ENCODE measurements at regions not wholly inside any gene's neighbourhood (a gene's known extent, or its start where the extent isn't known, plus 50 kb on each side); places are given as distances from the start of the nearest gene placed in this dataset.

GRCh38 chr10:111367531-111367930 lies 290.7 kb downstream of the ADRA2A start:
- Histone ChIP-seq H3K4me3 (no peak overlapping the region), H3K9me3 (no peaks in the 10 kb centered on the region)
- intact Hi-C loops (cut with DNase I) = loop anchor here in 1 of 2 donors (10.0 kb wide), 1 partner anchor 283 kb away; no protein-coding TSS in a partner anchor

GRCh38 chr10:111370101-111370500 lies 293.3 kb downstream of the ADRA2A start:
- Histone ChIP-seq H3K27me3 (ENCODE audit: insufficient read depth in 3 of 3, low read length in 2 of 3) (peaks cover 0 to 4% (median 0%) of the 10 kb centered on the region in 3 donors), H3K4me1 (no peaks in the 10 kb centered on the region), H3K27ac (no peak overlapping the region), H3K36me3 (ENCODE audit: insufficient read depth in 1 of 2, low read depth in 1 of 2) (no peaks in the 10 kb centered on the region), H3K9me3 (no peaks in the 10 kb centered on the region), H3K4me3 (no peak overlapping the region)
- no peak for TF ChIP-seq CTCF (IDR thresholded peaks at IDR 0.05)
- DNase-seq = no peak
- intact Hi-C loops (cut with DNase I) = no loop called here
- WGBS, 3 donors = 37 to 41% (median 38%) methylated on average over 3 of the region's 3 CpGs
- ATAC-seq = no peak

More at GRCh38 chr10:111367531-111367930, 290.7 kb downstream of the ADRA2A start:
- H3K27me3 ChIP-seq (ENCODE audit: insufficient read depth in 3 of 3, low read length in 2 of 3) = peaks cover 0 to 4% (median 0%) of the 10 kb centered on the region in 3 donors
- ATAC-seq (no peak), DNase-seq (no peak)
- no peaks in the 10 kb centered on the region for H3K36me3 ChIP-seq (ENCODE audit: insufficient read depth in 1 of 2, low read depth in 1 of 2)
- TF ChIP-seq CTCF (IDR thresholded peaks at IDR 0.05) = no peak
- no peaks in the 10 kb centered on the region for H3K4me1 ChIP-seq
- 78 to 82% (median 80%) methylated on average over 2 of the region's 2 CpGs for WGBS, 3 donors
- H3K27ac ChIP-seq = no peak overlapping the region

- H3K4me1 ChIP-seq = no peaks in the 10 kb centered on the region
- no peak overlapping the region for H3K27ac ChIP-seq
- intact Hi-C loops (cut with DNase I) = no loop called here
- peaks cover 0 to 4% (median 0%) of the 10 kb centered on the region in 3 donors for H3K27me3 ChIP-seq (ENCODE audit: insufficient read depth in 3 of 3, low read length in 2 of 3)
- 58 to 69% (median 59%) methylated on average over 1 of the region's 1 CpG for whole genome bisulfite sequencing, 3 donors
- H3K36me3 ChIP-seq (ENCODE audit: insufficient read depth in 1 of 2, low read depth in 1 of 2) = no peaks in the 10 kb centered on the region
- TF ChIP-seq CTCF (IDR thresholded peaks at IDR 0.05) = no peak
- DNase-seq (no peak), ATAC-seq (no peak)
- no peaks in the 10 kb centered on the region for H3K9me3 ChIP-seq
- no peak overlapping the region for H3K4me3 ChIP-seq
Measured at GRCh38 chr10:111373696-111374095, 296.9 kb downstream of the ADRA2A start.

GRCh38 chr10:111379534-111380187 lies 302.8 kb downstream of the ADRA2A start:
- no peak for ATAC-seq
- intact Hi-C loops (cut with DNase I) = no loop called here
- no peak for TF ChIP-seq CTCF (IDR thresholded peaks at IDR 0.05)
- H3K4me1 ChIP-seq = no peaks in the 10 kb centered on the region
- no peaks in the 10 kb centered on the region for H3K27me3 ChIP-seq (ENCODE audit: insufficient read depth in 3 of 3, low read length in 2 of 3)
- no peak overlapping the region for H3K4me3 ChIP-seq
- no peaks in the 10 kb centered on the region for H3K36me3 ChIP-seq (ENCODE audit: insufficient read depth in 1 of 2, low read depth in 1 of 2)
- no peak overlapping the region for H3K27ac ChIP-seq
- no peaks in the 10 kb centered on the region for H3K9me3 ChIP-seq
- 56 to 70% (median 67%) methylated on average over 2 of the region's 2 CpGs for WGBS, 3 donors
- no peak for DNase-seq

GRCh38 chr10:111384556-111384955 lies 307.7 kb downstream of the ADRA2A start:
- no peaks in the 10 kb centered on the region for H3K27me3 ChIP-seq (ENCODE audit: insufficient read depth in 3 of 3, low read length in 2 of 3)
- H3K9me3 ChIP-seq = no peaks in the 10 kb centered on the region
- ATAC-seq (no peak), DNase-seq (no peak)
- H3K27ac ChIP-seq = no peak overlapping the region
- H3K4me3 ChIP-seq = no peak overlapping the region
- no peaks in the 10 kb centered on the region for H3K36me3 ChIP-seq (ENCODE audit: insufficient read depth in 1 of 2, low read depth in 1 of 2)
- TF ChIP-seq CTCF (IDR thresholded peaks at IDR 0.05) = no peak
- intact Hi-C loops (cut with DNase I) = no loop called here
- H3K4me1 ChIP-seq = no peaks in the 10 kb centered on the region
